Skeletal muscle tissue (tissue), 3 donors: ENCODE measurements at regions not wholly inside any gene's neighbourhood (a gene's known extent, or its start where the extent isn't known, plus 50 kb on each side); places are given as distances from the start of the nearest gene placed in this dataset.
A peak's percentile ranks its signal among the peaks of the same experiment; 100 is the strongest.
"Not testable (repeated sequence)": the region's sequence is repeated elsewhere in the genome, so short reads cannot be mapped to it uniquely, and the experiment has no call there.

ENCODE experiments used
- H3K27ac ChIP-seq: one replicate; pipeline ENCODE4 v1.7.0; 2013; ENCODE audit warnings: mild to moderate bottlenecking, low read depth, low read length, inconsistent platforms
- H3K27me3 ChIP-seq, 3 donors: one replicate each; pipeline ENCODE4 v1.7.0; 2013; ENCODE audit warnings: low read length in 3 of 3; ENCODE audit not compliant: control insufficient read depth in 3 of 3, insufficient read depth in 3 of 3
- H3K36me3 ChIP-seq, 3 donors: one replicate each; pipeline ENCODE4 v1.7.0; 2013; ENCODE audit warnings: low read length in 3 of 3; ENCODE audit not compliant: control insufficient read depth in 3 of 3, insufficient read depth in 3 of 3
- H3K4me1 ChIP-seq, 3 donors: one replicate each; pipeline ENCODE4 v1.7.0; 2013; ENCODE audit warnings: low read length in 3 of 3, mild to moderate bottlenecking in 3 of 3; ENCODE audit not compliant: control insufficient read depth in 3 of 3, insufficient read depth in 3 of 3
- H3K4me3 ChIP-seq, 3 donors: one replicate each; pipeline ENCODE4 v1.7.0; 2013; ENCODE audit warnings: low read length in 3 of 3
- H3K9ac ChIP-seq, 3 donors: one replicate each; pipeline ENCODE4 v1.7.0; 2013; ENCODE audit warnings: low read length in 3 of 3, mild to moderate bottlenecking in 3 of 3, moderate library complexity in 2 of 3, low read depth in 1 of 3
- H3K9me3 ChIP-seq, 3 donors: one replicate each; pipeline ENCODE4 v1.7.0; 2013; ENCODE audit warnings: low read length in 3 of 3; ENCODE audit not compliant: control insufficient read depth in 3 of 3
- donor health status: Osteomylitis.

- no peaks in the 10 kb centered on the region for H3K9me3 ChIP-seq
- H3K4me1 ChIP-seq, result peaks cover 0 to 10% (median 0%) of the 10 kb centered on the region in 3 donors
- H3K27me3 ChIP-seq, result no peaks in the 10 kb centered on the region
- peak overlapping the region in 1 of 3 donors; percentile 26 for H3K9ac ChIP-seq
- H3K4me3 ChIP-seq, result peak overlapping the region in 2 of 3 donors; percentile 1 to 4
- no peaks in the 10 kb centered on the region for H3K36me3 ChIP-seq
- no peak overlapping the region for H3K27ac ChIP-seq
Observed at GRCh38 chr10:28177944-28178637, 124.8 kb downstream of the MPP7 start.

- not testable (repeated sequence) for H3K9me3 ChIP-seq, H3K36me3 ChIP-seq, H3K4me3 ChIP-seq, H3K9ac ChIP-seq, H3K27me3 ChIP-seq, H3K27ac ChIP-seq
- peaks cover 0 to 13% (median 2%) of the 10 kb centered on the region in 3 donors for H3K4me1 ChIP-seq
Observed at GRCh38 chr10:28176498-28176897, 126.4 kb downstream of the MPP7 start.

- no peak overlapping the region for H3K9ac ChIP-seq
- H3K4me3 ChIP-seq, result no peak overlapping the region
- H3K9me3 ChIP-seq, result no peaks in the 10 kb centered on the region
- H3K36me3 ChIP-seq, result no peaks in the 10 kb centered on the region
- peaks cover 0 to 4% (median 2%) of the 10 kb centered on the region in 3 donors for H3K4me1 ChIP-seq
- H3K27ac ChIP-seq, result no peak overlapping the region
- H3K27me3 ChIP-seq, result no peaks in the 10 kb centered on the region
Observed at GRCh38 chr10:28172223-28172610, 130.6 kb downstream of the MPP7 start.

GRCh38 chr10:28171468-28172222 lies 131.2 kb downstream of the MPP7 start:
- Histone ChIP-seq H3K9ac (no peak overlapping the region), H3K4me1 (peaks cover 0 to 4% (median 2%) of the 10 kb centered on the region in 3 donors), H3K27me3 (no peaks in the 10 kb centered on the region), H3K9me3 (no peaks in the 10 kb centered on the region), H3K36me3 (no peaks in the 10 kb centered on the region), H3K4me3 (no peak overlapping the region), H3K27ac (no peak overlapping the region)

GRCh38 chr10:28169525-28169924 lies 133.3 kb downstream of the MPP7 start:
- Histone ChIP-seq H3K36me3 (no peaks in the 10 kb centered on the region), H3K9ac (no peak overlapping the region), H3K27ac (no peak overlapping the region)

GRCh38 chr10:28160866-28161405 lies 141.9 kb downstream of the MPP7 start:
- Histone ChIP-seq H3K27me3 (no peaks in the 10 kb centered on the region), H3K4me1 (peaks cover 0 to 2% (median 0%) of the 10 kb centered on the region in 3 donors), H3K36me3 (no peaks in the 10 kb centered on the region), H3K9ac (no peak overlapping the region), H3K9me3 (no peaks in the 10 kb centered on the region), H3K27ac (no peak overlapping the region), H3K4me3 (no peak overlapping the region)

More at GRCh38 chr10:28169525-28169924, 133.3 kb downstream of the MPP7 start:
- Histone ChIP-seq H3K4me3 (no peak overlapping the region), H3K27me3 (no peaks in the 10 kb centered on the region), H3K4me1 (peaks cover 0 to 4% (median 2%) of the 10 kb centered on the region in 3 donors), H3K9me3 (no peaks in the 10 kb centered on the region)

- Histone ChIP-seq H3K4me3 (no peak overlapping the region), H3K36me3 (no peaks in the 10 kb centered on the region), H3K9me3 (no peaks in the 10 kb centered on the region), H3K9ac (no peak overlapping the region), H3K27me3 (no peaks in the 10 kb centered on the region), H3K4me1 (peaks cover 0 to 2% (median 0%) of the 10 kb centered on the region in 3 donors), H3K27ac (no peak overlapping the region)
Observed at GRCh38 chr10:28157379-28157778, 145.5 kb downstream of the MPP7 start.

- Histone ChIP-seq H3K4me1 (peaks cover 0 to 2% (median 0%) of the 10 kb centered on the region in 3 donors), H3K36me3 (no peaks in the 10 kb centered on the region), H3K27me3 (no peaks in the 10 kb centered on the region), H3K27ac (no peak overlapping the region), H3K9me3 (no peaks in the 10 kb centered on the region), H3K4me3 (no peak overlapping the region), H3K9ac (no peak overlapping the region)
Observed at GRCh38 chr10:28155726-28156125, 147.1 kb downstream of the MPP7 start.

- Histone ChIP-seq H3K27ac (no peak overlapping the region), H3K9me3 (no peaks in the 10 kb centered on the region), H3K4me3 (no peak overlapping the region), H3K27me3 (no peaks in the 10 kb centered on the region), H3K4me1 (no peaks in the 10 kb centered on the region), H3K36me3 (no peaks in the 10 kb centered on the region), H3K9ac (no peak overlapping the region)
Observed at GRCh38 chr10:28151636-28152035, 151.2 kb downstream of the MPP7 start.

- Histone ChIP-seq H3K9ac (no peak overlapping the region), H3K27ac (no peak overlapping the region), H3K4me1 (no peaks in the 10 kb centered on the region), H3K36me3 (no peaks in the 10 kb centered on the region), H3K9me3 (no peaks in the 10 kb centered on the region), H3K4me3 (no peak overlapping the region), H3K27me3 (no peaks in the 10 kb centered on the region)
Observed at GRCh38 chr10:28149746-28150145, 150.9 kb upstream of the ODAD2 start.
